CD4-positive, CD25-positive, alpha-beta regulatory T cell (primary cell): ENCODE measurements at regions not wholly inside any gene's neighbourhood (a gene's known extent, or its start where the extent isn't known, plus 50 kb on each side); places are given as distances from the start of the nearest gene placed in this dataset.

Experiments
- ATAC-seq, 2 donors: fragments of 150-1000 bp; cut with Tn5 transposase; one replicate each; pipeline ENCODE4 v1.10.0; 2021; ENCODE audit warnings: low read depth in 2 of 2, moderate number of reproducible peaks in 2 of 2, moderate library complexity in 1 of 2
- DNase-seq, 3 donors: peaks; one replicate each; pipeline versions ENCODE4 v3.0.0 to v3.0.0-alpha.2; 2012 to 2022; ENCODE audit warnings: mixed read lengths in 1 of 3
- H3K27ac ChIP-seq: one replicate; pipeline ENCODE4 v1.7.0; 2013; ENCODE audit warnings: mild to moderate bottlenecking, low read length; ENCODE audit not compliant: insufficient read depth, poor library complexity, severe bottlenecking
- H3K27me3 ChIP-seq: one replicate; pipeline ENCODE4 v1.7.0; 2013; ENCODE audit warnings: low read length; ENCODE audit not compliant: control insufficient read depth, insufficient read depth
- H3K36me3 ChIP-seq: one replicate; pipeline ENCODE4 v1.7.0; 2013; ENCODE audit warnings: mild to moderate bottlenecking, low read length, moderate library complexity; ENCODE audit not compliant: control insufficient read depth, insufficient read depth
- H3K4me1 ChIP-seq: 2 replicates; pipeline ENCODE4 v1.7.0; 2013; ENCODE audit warnings: mild to moderate bottlenecking, low read length; ENCODE audit not compliant: insufficient read depth, control insufficient read depth, poor library complexity, severe bottlenecking
- H3K4me3 ChIP-seq: one replicate; pipeline ENCODE4 v1.7.0; 2013; ENCODE audit warnings: low read depth, mild to moderate bottlenecking, low read length, moderate library complexity
- H3K9me3 ChIP-seq, 2 experiments: 1 replicate in 1 of 2; 2 replicates in 1 of 2; pipeline ENCODE4 v1.7.0; 2013; ENCODE audit warnings: low read length in 2 of 2, mild to moderate bottlenecking in 1 of 2, moderate library complexity in 1 of 2; ENCODE audit not compliant: control insufficient read depth in 2 of 2
- H3K27ac Mint-ChIP-seq, 3 donors: one replicate each; pipeline ENCODE4 v1.8.0; 2020 to 2022; ENCODE audit warnings: mild to moderate bottlenecking in 3 of 3, mixed read lengths in 3 of 3, moderate library complexity in 2 of 3
- H3K27me3 Mint-ChIP-seq: one replicate; pipeline ENCODE4 v1.8.0; 2022; ENCODE audit warnings: mild to moderate bottlenecking, mixed read lengths
- H3K36me3 Mint-ChIP-seq: one replicate; pipeline ENCODE4 v1.8.0; 2020; ENCODE audit warnings: mixed read lengths
- H3K4me1 Mint-ChIP-seq, 4 donors: one replicate each; pipeline ENCODE4 v1.8.0; 2020 to 2022; ENCODE audit warnings: mixed read lengths in 4 of 4, mild to moderate bottlenecking in 1 of 4
- H3K4me3 Mint-ChIP-seq, 4 donors: one replicate each; pipeline ENCODE4 v1.8.0; 2020 to 2022; ENCODE audit warnings: mild to moderate bottlenecking in 4 of 4, mixed read lengths in 4 of 4, moderate library complexity in 3 of 4
- H3K9me3 Mint-ChIP-seq, 7 donors: one replicate each; pipeline ENCODE4 v1.8.0; 2020 to 2022; ENCODE audit warnings: mixed read lengths in 7 of 7, mild to moderate bottlenecking in 3 of 7, moderate library complexity in 2 of 7

DNA sequence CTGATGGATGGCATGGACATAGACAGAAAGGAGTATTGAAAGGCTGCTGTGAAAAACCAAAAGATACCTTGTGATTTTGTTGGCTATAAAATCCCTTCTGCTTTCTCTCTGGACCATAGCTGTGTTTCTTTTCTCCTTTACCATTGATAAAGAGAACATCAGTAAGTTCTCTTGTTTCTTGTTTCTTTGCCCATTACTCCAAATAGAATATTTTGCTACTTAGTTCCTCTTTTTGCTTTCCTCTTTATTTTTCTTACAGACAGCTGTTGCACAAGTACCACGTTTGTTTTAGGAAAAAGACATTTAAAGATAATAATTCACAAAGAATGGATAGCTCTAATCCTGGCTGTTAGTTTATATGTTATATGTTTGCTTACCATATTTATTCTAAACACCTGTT is 1129.2 kb downstream of the DTWD2 start:
- DNase-seq (no peak), ATAC-seq (no peak)
- Histone ChIP-seq H3K9me3 (peaks cover 2 to 3% of the 10 kb centered on the region in 2 experiments), H3K36me3 (no peaks in the 10 kb centered on the region), H3K27ac (no peak overlapping the region), H3K4me1 (no peaks in the 10 kb centered on the region), H3K4me3 (no peak overlapping the region), H3K27me3 (no peaks in the 10 kb centered on the region)
- peaks cover 1 to 11% (median 8%) of the 10 kb centered on the region in 7 donors for H3K9me3 Mint-ChIP-seq
- H3K4me1 Mint-ChIP-seq, result no peaks in the 10 kb centered on the region
- H3K27me3 Mint-ChIP-seq, result no peaks in the 10 kb centered on the region
- H3K4me3 Mint-ChIP-seq, result no peak overlapping the region
- no peak overlapping the region for H3K27ac Mint-ChIP-seq
- no peaks in the 10 kb centered on the region for H3K36me3 Mint-ChIP-seq

DNA sequence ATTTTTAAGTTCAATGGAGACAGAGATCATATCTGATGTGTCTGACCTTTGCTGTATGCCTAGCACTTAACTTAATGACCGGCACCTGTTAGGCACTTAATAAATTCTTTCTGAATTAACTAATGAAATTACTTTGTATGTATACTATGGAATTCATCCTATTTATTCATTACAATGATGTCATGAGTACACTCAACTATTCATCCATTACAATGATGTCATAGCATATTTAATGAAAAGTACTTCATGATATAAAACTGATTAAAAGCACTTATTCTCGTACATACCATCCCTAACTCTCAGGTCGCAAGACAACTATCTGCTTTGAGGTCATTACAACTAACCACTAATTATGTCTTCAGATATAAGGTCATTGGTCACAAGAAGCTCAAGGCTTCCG is 1131.6 kb downstream of the DTWD2 start:
- Mint-ChIP-seq H3K4me1 (no peaks in the 10 kb centered on the region), H3K36me3 (no peaks in the 10 kb centered on the region), H3K27ac (no peak overlapping the region), H3K4me3 (no peak overlapping the region), H3K27me3 (no peaks in the 10 kb centered on the region), H3K9me3 (peaks cover 1 to 11% (median 7%) of the 10 kb centered on the region in 7 donors)
- Histone ChIP-seq H3K27ac (no peak overlapping the region), H3K27me3 (no peaks in the 10 kb centered on the region), H3K36me3 (no peaks in the 10 kb centered on the region), H3K4me1 (no peaks in the 10 kb centered on the region), H3K4me3 (no peak overlapping the region), H3K9me3 (peaks cover 3 to 5% of the 10 kb centered on the region in 2 experiments)
- no peak for ATAC-seq
- no peak for DNase-seq

DNA sequence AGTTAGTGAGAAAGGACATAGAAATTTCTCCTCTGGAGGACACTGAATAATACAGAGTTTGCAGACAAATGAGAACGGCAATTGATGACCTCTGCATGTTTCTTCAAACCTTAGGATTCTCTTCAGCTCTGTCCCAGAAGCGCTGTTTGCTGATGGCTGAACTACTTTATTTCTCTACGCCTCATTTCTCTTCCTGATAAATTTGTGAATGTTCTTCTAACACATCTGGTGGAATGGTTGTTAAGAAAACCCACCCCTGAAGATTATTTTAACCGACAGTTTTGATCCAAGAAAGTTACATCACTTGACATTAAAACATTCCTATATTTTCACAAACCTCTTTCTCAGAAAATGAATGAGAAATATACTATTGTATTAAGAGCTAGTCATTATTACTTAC is 1150.6 kb downstream of the DTWD2 start:
- Mint-ChIP-seq H3K27me3 (no peaks in the 10 kb centered on the region), H3K4me3 (no peak overlapping the region), H3K4me1 (no peaks in the 10 kb centered on the region), H3K36me3 (no peaks in the 10 kb centered on the region), H3K27ac (no peak overlapping the region), H3K9me3 (peaks cover 0 to 20% (median 3%) of the 10 kb centered on the region in 7 donors)
- no peaks in the 10 kb centered on the region for H3K27me3 ChIP-seq
- DNase-seq (no peak), ATAC-seq (no peak)
- H3K4me1 ChIP-seq, result no peaks in the 10 kb centered on the region
- no peaks in the 10 kb centered on the region for H3K36me3 ChIP-seq
- no peak overlapping the region for H3K4me3 ChIP-seq
- no peak overlapping the region for H3K27ac ChIP-seq
- H3K9me3 ChIP-seq, result no peaks in the 10 kb centered on the region

DNA sequence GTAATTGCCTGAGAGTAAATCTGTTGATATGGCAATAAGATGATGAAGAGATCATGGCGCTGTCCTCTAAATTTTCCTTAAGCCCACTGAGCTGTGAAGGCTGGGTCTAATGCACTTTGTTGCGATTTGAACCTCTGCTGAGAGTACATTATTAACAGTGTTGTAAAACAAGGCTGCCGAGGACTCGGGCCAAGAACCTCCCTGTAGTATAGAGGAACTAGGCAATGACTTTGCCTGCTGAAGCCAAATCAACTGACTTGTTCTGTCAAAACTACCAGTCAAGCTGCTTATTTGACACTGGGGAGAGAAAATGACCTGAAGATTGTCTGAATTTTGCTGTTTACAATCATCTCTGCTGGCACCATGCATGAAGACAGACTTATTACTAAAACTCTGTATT is 1154.7 kb downstream of the DTWD2 start:
- H3K27ac ChIP-seq, result no peak overlapping the region
- no peak for ATAC-seq
- Mint-ChIP-seq H3K27ac (no peak overlapping the region), H3K36me3 (no peaks in the 10 kb centered on the region), H3K4me3 (no peak overlapping the region), H3K4me1 (no peaks in the 10 kb centered on the region), H3K27me3 (no peaks in the 10 kb centered on the region), H3K9me3 (peaks cover 0 to 15% (median 4%) of the 10 kb centered on the region in 7 donors)
- H3K36me3 ChIP-seq, result no peaks in the 10 kb centered on the region
- H3K27me3 ChIP-seq, result no peaks in the 10 kb centered on the region
- H3K4me1 ChIP-seq, result no peaks in the 10 kb centered on the region
- no peak overlapping the region for H3K4me3 ChIP-seq
- peaks cover 0 to 9% of the 10 kb centered on the region in 2 experiments for H3K9me3 ChIP-seq
- DNase-seq, result no peak

DNA sequence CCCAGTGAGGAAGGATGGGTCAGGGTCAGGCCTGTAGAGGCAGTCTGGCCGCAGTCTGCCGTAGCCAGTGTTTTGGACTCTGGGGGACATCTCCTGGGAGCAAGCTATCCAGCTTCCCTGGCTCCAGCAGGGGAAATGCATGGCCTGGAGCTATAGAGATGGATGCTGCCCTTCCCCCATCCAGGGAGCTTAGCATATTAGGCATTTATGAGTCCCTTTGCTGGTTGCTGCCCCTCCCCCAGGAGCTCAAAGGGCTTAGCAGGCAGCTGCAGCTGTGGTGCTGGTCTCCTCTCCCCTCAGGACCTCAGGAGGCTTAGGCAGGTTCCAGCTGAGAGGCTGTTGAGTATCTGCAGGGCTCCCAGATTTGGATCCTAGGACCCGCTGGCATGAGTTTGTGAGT is 1158.7 kb downstream of the DTWD2 start:
- Histone ChIP-seq H3K36me3 (no peaks in the 10 kb centered on the region), H3K27ac (no peak overlapping the region), H3K9me3 (peaks cover 0 to 9% of the 10 kb centered on the region in 2 experiments), H3K4me3 (no peak overlapping the region), H3K4me1 (no peaks in the 10 kb centered on the region), H3K27me3 (no peaks in the 10 kb centered on the region)
- ATAC-seq (no peak), DNase-seq (no peak)
- Mint-ChIP-seq H3K27ac (no peak overlapping the region), H3K36me3 (no peaks in the 10 kb centered on the region), H3K4me1 (no peaks in the 10 kb centered on the region), H3K4me3 (no peak overlapping the region), H3K27me3 (no peaks in the 10 kb centered on the region), H3K9me3 (peaks cover 0 to 46% (median 10%) of the 10 kb centered on the region in 7 donors)

DNA sequence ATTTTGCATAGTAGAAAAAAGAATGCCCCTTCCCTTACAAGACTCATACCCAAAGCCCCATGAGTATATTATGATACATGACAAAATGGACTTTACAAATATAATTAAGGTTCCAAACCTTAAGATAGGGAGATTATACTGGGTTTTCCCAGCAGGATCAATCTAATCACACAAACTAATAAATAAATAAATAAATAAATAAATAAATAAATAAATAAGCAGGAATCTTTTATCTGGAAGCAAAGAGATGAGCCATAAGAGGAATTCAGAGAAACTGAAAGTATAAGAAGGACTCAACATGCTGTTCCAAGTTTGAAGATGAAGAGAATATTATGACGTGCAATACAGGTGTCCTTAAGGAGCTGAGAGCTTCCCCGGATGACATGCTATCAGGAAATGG is 1174.5 kb downstream of the DTWD2 start:
- H3K27ac Mint-ChIP-seq, result no peak overlapping the region
- Histone ChIP-seq H3K27me3 (no peaks in the 10 kb centered on the region), H3K4me3 (no peak overlapping the region), H3K4me1 (no peaks in the 10 kb centered on the region), H3K27ac (no peak overlapping the region), H3K9me3 (no peaks in the 10 kb centered on the region), H3K36me3 (no peaks in the 10 kb centered on the region)
- H3K4me1 Mint-ChIP-seq, result no peaks in the 10 kb centered on the region
- no peak for ATAC-seq
- no peaks in the 10 kb centered on the region for H3K27me3 Mint-ChIP-seq
- no peak overlapping the region for H3K4me3 Mint-ChIP-seq
- H3K9me3 Mint-ChIP-seq, result peaks cover 2 to 15% (median 5%) of the 10 kb centered on the region in 7 donors
- H3K36me3 Mint-ChIP-seq, result no peaks in the 10 kb centered on the region
- no peak for DNase-seq

DNA sequence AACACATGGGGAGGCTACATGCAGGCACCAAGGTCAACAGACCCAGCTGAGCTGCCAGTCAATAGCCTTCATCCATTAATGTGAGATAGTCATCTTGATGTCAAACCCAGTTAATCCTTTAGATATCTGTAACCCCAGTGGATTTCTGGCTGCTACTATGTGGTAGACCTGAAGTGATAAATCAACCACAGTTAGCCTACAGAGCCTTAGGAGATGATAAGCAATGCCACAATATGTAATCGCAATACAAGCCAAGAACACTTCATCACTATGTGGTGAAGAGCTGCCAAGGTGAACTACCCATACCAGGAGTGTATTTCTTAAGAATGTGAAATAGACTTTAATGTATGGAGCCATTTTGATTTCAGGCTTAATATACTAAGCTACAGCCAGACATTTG is 1175.5 kb downstream of the DTWD2 start:
- Histone ChIP-seq H3K36me3 (no peaks in the 10 kb centered on the region), H3K4me1 (no peaks in the 10 kb centered on the region), H3K27me3 (no peaks in the 10 kb centered on the region), H3K4me3 (no peak overlapping the region), H3K9me3 (no peaks in the 10 kb centered on the region), H3K27ac (no peak overlapping the region)
- no peak for ATAC-seq
- Mint-ChIP-seq H3K27me3 (no peaks in the 10 kb centered on the region), H3K9me3 (peaks cover 2 to 13% (median 5%) of the 10 kb centered on the region in 7 donors), H3K4me1 (no peaks in the 10 kb centered on the region), H3K27ac (no peak overlapping the region), H3K36me3 (no peaks in the 10 kb centered on the region), H3K4me3 (no peak overlapping the region)
- no peak for DNase-seq

DNA sequence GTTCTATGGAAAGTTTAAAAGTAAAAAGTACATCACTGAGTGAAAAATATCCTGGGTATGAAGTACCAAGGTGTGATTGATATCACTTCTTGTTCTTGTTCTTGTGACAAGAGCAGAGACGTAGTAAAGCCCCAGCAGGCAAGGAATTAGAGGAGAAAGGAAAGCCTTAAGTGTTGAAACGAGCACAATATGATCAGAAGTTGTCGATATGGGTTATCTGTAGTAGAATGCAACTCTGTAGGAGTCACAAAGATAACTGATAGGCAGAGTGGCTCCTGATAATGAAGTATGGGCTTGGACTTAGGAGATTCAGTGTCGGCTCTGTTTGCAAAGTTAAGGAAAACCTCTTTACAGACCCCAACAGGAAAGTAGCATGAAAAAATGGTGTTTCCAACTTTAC is 1179.1 kb downstream of the DTWD2 start:
- Mint-ChIP-seq H3K27me3 (no peaks in the 10 kb centered on the region), H3K36me3 (no peaks in the 10 kb centered on the region), H3K4me1 (no peaks in the 10 kb centered on the region), H3K4me3 (no peak overlapping the region), H3K9me3 (peaks cover 0 to 15% (median 3%) of the 10 kb centered on the region in 7 donors), H3K27ac (no peak overlapping the region)
- H3K27ac ChIP-seq, result no peak overlapping the region
- no peaks in the 10 kb centered on the region for H3K4me1 ChIP-seq
- no peaks in the 10 kb centered on the region for H3K36me3 ChIP-seq
- H3K27me3 ChIP-seq, result no peaks in the 10 kb centered on the region
- H3K4me3 ChIP-seq, result no peak overlapping the region
- no peak for DNase-seq
- no peak for ATAC-seq
- H3K9me3 ChIP-seq, result no peaks in the 10 kb centered on the region
